ENCODE measurements at regions not wholly inside any gene's neighbourhood (a gene's known extent, or its start where the extent isn't known, plus 50 kb on each side); places are given as distances from the start of the nearest gene placed in this dataset.

DNA sequence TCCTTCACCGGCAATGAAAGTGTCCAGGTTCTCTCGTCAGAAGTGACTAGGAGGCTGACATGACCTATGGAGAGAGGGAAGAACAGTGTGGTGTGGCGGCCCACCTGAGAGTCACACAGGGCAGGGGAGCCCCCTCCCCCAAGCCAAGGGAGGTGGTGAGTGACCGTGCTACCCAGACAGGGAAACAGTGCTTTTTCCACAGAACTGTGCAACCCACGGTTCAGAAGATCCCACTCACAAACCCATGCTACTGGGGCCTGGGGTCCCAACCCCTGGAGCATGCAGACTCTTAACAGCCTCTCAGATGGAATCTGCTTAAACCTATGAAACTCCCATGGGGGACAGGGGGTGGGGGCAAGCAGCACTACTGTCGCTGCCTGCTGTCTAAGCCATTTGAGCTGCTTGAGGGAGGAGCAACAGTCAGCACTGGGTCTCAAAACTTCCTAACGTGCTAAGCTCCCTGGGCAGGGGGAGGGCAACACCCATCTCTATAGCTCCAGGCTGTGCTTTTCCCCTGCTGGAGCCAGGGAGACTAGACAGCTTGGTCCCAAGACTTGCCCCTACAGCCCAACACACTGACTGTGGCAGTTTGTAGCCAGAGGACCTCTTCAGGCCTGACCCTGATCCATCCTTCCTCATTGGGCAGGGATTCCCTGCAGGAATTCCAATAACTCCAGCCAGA lies 850.4 kb upstream of the AADAT start:
- Mint-ChIP-seq H3K27me3 (ENCODE audit: unreplicated experiment) (no peaks in the 10 kb centered on the region), H3K27ac (ENCODE audit: unreplicated experiment) (no peak overlapping the region), H3K4me1 (ENCODE audit: unreplicated experiment) (no peaks in the 10 kb centered on the region), H3K9me3 (ENCODE audit: unreplicated experiment) (peaks cover 21% of the 10 kb centered on the region), H3K36me3 (ENCODE audit: unreplicated experiment) (no peaks in the 10 kb centered on the region), H3K4me3 (ENCODE audit: unreplicated experiment) (no peak overlapping the region)
- TF ChIP-seq CTCF (IDR thresholded peaks at IDR 0.05): no peak
- DNase-seq (ENCODE audit: extremely low spot score, unreplicated experiment): no peak

GRCh38 chr4:170938588-170938987 lies 848.8 kb upstream of the AADAT start:
- no peak for TF ChIP-seq CTCF (IDR thresholded peaks at IDR 0.05)
- Mint-ChIP-seq H3K27ac (ENCODE audit: unreplicated experiment) (no peak overlapping the region), H3K9me3 (ENCODE audit: unreplicated experiment) (peaks cover 21% of the 10 kb centered on the region), H3K36me3 (ENCODE audit: unreplicated experiment) (no peaks in the 10 kb centered on the region), H3K4me3 (ENCODE audit: unreplicated experiment) (no peak overlapping the region), H3K27me3 (ENCODE audit: unreplicated experiment) (no peaks in the 10 kb centered on the region), H3K4me1 (ENCODE audit: unreplicated experiment) (no peaks in the 10 kb centered on the region)
- no peak for DNase-seq (ENCODE audit: extremely low spot score, unreplicated experiment)

DNA sequence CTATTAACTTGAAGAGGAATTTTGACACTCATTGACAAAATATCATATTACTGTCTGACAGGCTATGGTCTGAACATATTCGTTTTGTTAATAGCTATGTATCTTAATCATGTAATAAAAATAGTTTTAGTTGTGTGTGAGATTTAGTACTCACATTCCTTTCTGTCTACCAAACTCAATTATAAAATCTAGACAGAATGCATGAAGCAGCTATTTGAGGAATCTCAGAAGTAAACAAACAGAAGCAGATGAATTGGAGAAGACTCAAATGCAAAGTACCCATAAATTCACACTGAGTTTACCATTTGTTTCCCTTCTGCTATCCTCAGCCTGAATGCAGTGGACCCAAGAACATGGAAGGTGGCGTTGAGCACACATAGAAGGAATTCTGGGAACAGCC lies 841.6 kb upstream of the AADAT start:
- Mint-ChIP-seq H3K27ac (ENCODE audit: unreplicated experiment) (no peak overlapping the region), H3K36me3 (ENCODE audit: unreplicated experiment) (no peaks in the 10 kb centered on the region), H3K4me3 (ENCODE audit: unreplicated experiment) (no peak overlapping the region), H3K4me1 (ENCODE audit: unreplicated experiment) (peaks cover 5% of the 10 kb centered on the region), H3K9me3 (ENCODE audit: unreplicated experiment) (no peaks in the 10 kb centered on the region), H3K27me3 (ENCODE audit: unreplicated experiment) (no peaks in the 10 kb centered on the region)
- TF ChIP-seq CTCF (IDR thresholded peaks at IDR 0.05): no peak
- no peak for DNase-seq (ENCODE audit: extremely low spot score, unreplicated experiment)

GRCh38 chr4:170888660-170889059 lies 798.9 kb upstream of the AADAT start:
- Mint-ChIP-seq H3K4me1 (ENCODE audit: unreplicated experiment) (peaks cover 8% of the 10 kb centered on the region), H3K27me3 (ENCODE audit: unreplicated experiment) (no peaks in the 10 kb centered on the region), H3K9me3 (ENCODE audit: unreplicated experiment) (no peaks in the 10 kb centered on the region), H3K4me3 (ENCODE audit: unreplicated experiment) (no peak overlapping the region), H3K36me3 (ENCODE audit: unreplicated experiment) (no peaks in the 10 kb centered on the region), H3K27ac (ENCODE audit: unreplicated experiment) (no peak overlapping the region)
- no peak for DNase-seq (ENCODE audit: extremely low spot score, unreplicated experiment)
- TF ChIP-seq CTCF (IDR thresholded peaks at IDR 0.05): no peak

DNA sequence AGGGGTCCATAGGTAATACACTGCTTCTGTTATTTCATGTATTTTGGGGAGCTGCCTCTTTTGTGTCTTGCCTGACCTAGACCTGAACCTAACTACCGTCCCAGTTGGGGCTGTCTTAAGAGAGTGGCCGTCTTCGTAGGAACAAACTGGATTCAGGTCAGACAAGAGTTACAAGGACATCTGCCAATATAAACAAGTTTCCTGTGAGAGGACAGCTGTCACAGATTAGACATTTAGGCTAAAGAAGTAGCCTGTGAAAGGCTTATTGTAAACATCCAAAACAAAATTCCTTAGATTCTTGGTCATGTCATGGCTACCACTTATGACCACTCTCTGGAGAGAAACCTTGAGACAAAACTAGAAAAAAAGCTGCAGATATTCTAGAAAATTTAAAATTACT lies 797.6 kb upstream of the AADAT start:
- Mint-ChIP-seq H3K4me1 (ENCODE audit: unreplicated experiment) (peaks cover 8% of the 10 kb centered on the region), H3K4me3 (ENCODE audit: unreplicated experiment) (no peak overlapping the region), H3K27me3 (ENCODE audit: unreplicated experiment) (no peaks in the 10 kb centered on the region), H3K9me3 (ENCODE audit: unreplicated experiment) (no peaks in the 10 kb centered on the region), H3K27ac (ENCODE audit: unreplicated experiment) (no peak overlapping the region), H3K36me3 (ENCODE audit: unreplicated experiment) (no peaks in the 10 kb centered on the region)
- no peak for TF ChIP-seq CTCF (IDR thresholded peaks at IDR 0.05)
- no peak for DNase-seq (ENCODE audit: extremely low spot score, unreplicated experiment)
